Left lung (tissue), 4 donors: ENCODE measurements at regions not wholly inside any gene's neighbourhood (a gene's known extent, or its start where the extent isn't known, plus 50 kb on each side); places are given as distances from the start of the nearest gene placed in this dataset.

Source experiments
- ATAC-seq: fragments of 200-7000 bp; cut with Tn5 transposase; one replicate; pipeline ENCODE4 v1.9.1; 2020; ENCODE audit warnings: moderate library complexity
- DNase-seq, 4 donors: peaks; one replicate each; pipeline ENCODE4 v3.0.0-alpha.2; 2013 to 2020
- H3K27ac ChIP-seq, 2 donors: fragments of 200-600 bp; sonication (generic) in 1 of 2; one replicate each; pipeline versions ENCODE4 v1.5.0 to v1.8.0; 2020 to 2021
- H3K27me3 ChIP-seq, 2 donors: fragments of 200-600 bp; sonication (generic) in 1 of 2; one replicate each; pipeline versions ENCODE4 v1.5.0 to v1.8.0; 2020 to 2021
- H3K36me3 ChIP-seq, 2 donors: fragments of 200-600 bp; sonication (generic) in 1 of 2; one replicate each; pipeline versions ENCODE4 v1.5.0 to v1.8.0; 2020 to 2021
- H3K4me1 ChIP-seq, 2 donors: fragments of 200-600 bp; one replicate each; pipeline ENCODE4 v1.8.0; 2021
- H3K4me3 ChIP-seq, 2 donors: fragments of 200-600 bp; sonication (generic) in 1 of 2; one replicate each; pipeline versions ENCODE4 v1.5.0 to v1.8.0; 2020 to 2021; ENCODE audit warnings: mild to moderate bottlenecking in 1 of 2
- H3K9me3 ChIP-seq, 2 donors: fragments of 200-600 bp; sonication (generic) in 1 of 2; one replicate each; pipeline versions ENCODE4 v1.5.0 to v1.8.0; 2020 to 2021
- intact Hi-C, 2 donors: fragments of 100-400 bp; cut with DNase I; formaldehyde crosslinking; loops; one replicate each; pipeline versions ENCODE4 v1.11.2 to v1.14.2; 2022
- TF ChIP-seq, protein P1 (sequence below), 2 donors: fragments of 200-600 bp; sonication (generic) in 1 of 2; IDR thresholded peaks; one replicate each; pipeline versions ENCODE4 v1.5.0 to v1.8.0; 2021; ENCODE audit warnings: antibody characterized with exemption in 2 of 2
- donor health status: DM: no; HTN: yes; CAD: no.
- donor health status: DM: no; HTN: no; CAD: no.

DNA sequence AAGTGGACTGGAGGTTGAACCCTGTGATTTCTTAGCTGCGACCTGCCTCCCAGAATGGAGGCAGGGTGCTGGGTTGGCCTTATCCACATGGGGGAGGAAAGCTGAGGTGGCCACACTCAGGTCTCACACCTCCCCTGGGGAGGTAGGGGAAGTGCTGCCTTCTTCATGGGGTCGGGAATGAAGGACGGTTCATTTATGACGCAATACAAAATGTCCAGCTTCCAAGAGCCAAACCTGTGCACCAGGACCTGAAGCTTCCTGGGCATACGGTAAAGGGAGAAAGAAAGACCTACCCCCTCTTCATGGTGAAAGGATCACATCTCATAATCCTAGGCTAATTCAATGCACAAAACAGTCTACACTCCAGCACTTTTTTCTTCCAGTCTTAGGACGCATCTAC lies 150.6 kb upstream of the CDYL start:
- TF ChIP-seq, protein P1, sequence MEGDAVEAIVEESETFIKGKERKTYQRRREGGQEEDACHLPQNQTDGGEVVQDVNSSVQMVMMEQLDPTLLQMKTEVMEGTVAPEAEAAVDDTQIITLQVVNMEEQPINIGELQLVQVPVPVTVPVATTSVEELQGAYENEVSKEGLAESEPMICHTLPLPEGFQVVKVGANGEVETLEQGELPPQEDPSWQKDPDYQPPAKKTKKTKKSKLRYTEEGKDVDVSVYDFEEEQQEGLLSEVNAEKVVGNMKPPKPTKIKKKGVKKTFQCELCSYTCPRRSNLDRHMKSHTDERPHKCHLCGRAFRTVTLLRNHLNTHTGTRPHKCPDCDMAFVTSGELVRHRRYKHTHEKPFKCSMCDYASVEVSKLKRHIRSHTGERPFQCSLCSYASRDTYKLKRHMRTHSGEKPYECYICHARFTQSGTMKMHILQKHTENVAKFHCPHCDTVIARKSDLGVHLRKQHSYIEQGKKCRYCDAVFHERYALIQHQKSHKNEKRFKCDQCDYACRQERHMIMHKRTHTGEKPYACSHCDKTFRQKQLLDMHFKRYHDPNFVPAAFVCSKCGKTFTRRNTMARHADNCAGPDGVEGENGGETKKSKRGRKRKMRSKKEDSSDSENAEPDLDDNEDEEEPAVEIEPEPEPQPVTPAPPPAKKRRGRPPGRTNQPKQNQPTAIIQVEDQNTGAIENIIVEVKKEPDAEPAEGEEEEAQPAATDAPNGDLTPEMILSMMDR (IDR thresholded peaks at IDR 0.05), result no peak
- intact Hi-C loops, result no loop called here
- ATAC-seq, result no peak

DNA sequence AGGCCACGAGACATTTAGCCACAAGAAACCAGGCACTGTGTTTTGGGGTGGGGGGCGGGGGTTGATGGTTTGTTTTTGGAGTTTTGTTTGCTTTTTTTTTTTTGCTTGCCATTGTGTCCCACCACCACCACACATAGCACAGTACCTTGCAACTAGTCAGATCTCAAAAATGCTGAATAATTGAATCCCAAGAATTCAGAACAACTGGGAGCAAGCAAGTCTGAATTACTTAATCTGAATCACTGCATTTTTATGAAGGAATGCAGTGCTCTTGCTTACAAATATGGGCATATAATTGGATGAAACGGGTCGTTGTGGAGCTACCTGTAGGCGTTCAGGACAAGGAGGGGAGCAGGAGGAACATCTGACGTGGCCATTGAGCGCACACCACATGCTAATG lies 151.5 kb upstream of the CDYL start:
- intact Hi-C loops, result no loop called here
- TF ChIP-seq, protein P1 (IDR thresholded peaks at IDR 0.05), result no peak
- ATAC-seq, result no peak
- DNase-seq, result no peak
- H3K4me1 ChIP-seq, result no peaks in the 10 kb centered on the region
- H3K4me3 ChIP-seq, result no peak overlapping the region
- H3K27ac ChIP-seq, result no peak overlapping the region
- peaks cover 0 to 20% of the 10 kb centered on the region in 2 donors for H3K9me3 ChIP-seq
- no peaks in the 10 kb centered on the region for H3K36me3 ChIP-seq
- no peaks in the 10 kb centered on the region for H3K27me3 ChIP-seq

More for the DNA sequence above, 150.6 kb upstream of the CDYL start:
- DNase-seq, result no peak
- H3K4me3 ChIP-seq, result no peak overlapping the region
- peaks cover 0 to 28% of the 10 kb centered on the region in 2 donors for H3K9me3 ChIP-seq
- H3K27me3 ChIP-seq, result no peaks in the 10 kb centered on the region
- no peaks in the 10 kb centered on the region for H3K4me1 ChIP-seq
- no peak overlapping the region for H3K27ac ChIP-seq
- H3K36me3 ChIP-seq, result no peaks in the 10 kb centered on the region

DNA sequence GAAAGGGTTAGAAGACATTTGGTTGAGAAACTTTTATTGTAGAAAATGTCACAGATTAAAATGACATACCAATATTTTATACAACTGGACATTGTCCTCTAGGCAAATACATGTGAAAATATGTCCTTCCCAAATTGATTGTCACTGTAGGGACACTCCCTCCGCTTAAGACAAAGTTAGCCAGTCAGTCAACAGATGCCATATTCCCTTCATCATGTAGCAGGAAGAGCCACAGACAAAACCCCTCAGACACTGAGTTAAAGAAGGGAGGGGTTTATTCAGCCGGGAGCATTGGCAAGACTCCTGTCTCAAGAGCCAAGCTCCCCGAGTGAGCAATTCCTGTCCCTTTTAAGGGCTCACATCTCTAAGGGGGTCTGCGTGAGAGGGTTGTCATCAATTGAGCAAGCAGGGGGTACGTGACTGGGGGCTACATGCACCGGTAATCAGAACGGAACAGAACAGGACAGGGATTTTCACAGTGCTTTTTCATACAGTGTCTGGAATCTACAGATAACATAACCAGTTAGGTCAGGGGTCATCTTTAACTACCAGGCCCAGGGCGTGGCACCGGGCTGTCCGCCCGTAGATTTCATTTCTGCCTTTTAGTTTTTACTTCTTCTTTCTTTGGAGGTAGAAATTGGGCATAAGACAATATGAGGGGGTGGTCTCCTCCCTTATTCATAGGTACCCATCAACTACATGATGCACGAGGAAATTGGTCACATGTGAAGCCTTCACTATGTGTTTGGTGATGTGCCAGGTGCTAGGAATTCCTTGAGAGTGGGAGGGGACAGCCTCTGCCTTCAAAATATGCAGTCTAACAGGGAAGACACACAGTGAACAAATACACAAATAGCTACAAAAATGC lies 155.7 kb upstream of the CDYL start:
- DNase-seq (no peak), ATAC-seq (no peak)
- TF ChIP-seq, protein P1 (IDR thresholded peaks at IDR 0.05), result no peak
- no peak overlapping the region for H3K4me3 ChIP-seq
- H3K36me3 ChIP-seq, result no peaks in the 10 kb centered on the region
- H3K4me1 ChIP-seq, result no peaks in the 10 kb centered on the region
- no peaks in the 10 kb centered on the region for H3K27me3 ChIP-seq
- H3K9me3 ChIP-seq, result no peaks in the 10 kb centered on the region
- no peak overlapping the region for H3K27ac ChIP-seq
- intact Hi-C loops, result no loop called here

DNA sequence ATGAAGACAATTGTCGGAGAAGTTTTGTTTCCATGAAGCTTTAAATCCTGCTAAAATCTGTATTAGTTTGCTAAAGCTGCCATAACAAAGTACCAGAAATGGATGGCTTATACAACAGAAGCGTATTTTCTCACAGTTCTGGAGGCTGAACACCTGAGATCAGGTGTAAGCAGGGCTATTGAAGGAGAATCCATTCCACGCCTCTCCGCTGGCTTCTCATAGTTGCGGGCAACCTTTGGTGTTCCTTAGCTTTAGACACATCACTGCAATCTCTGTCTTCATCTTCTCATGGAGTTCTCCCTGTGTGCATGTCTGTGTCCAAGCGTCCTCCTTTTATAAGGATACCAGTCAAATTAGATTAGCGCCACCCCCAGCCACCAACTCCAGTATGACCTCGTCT lies 159.9 kb upstream of the CDYL start:
- no peak for DNase-seq
- intact Hi-C loops, result no loop called here
- no peak for ATAC-seq

DNA sequence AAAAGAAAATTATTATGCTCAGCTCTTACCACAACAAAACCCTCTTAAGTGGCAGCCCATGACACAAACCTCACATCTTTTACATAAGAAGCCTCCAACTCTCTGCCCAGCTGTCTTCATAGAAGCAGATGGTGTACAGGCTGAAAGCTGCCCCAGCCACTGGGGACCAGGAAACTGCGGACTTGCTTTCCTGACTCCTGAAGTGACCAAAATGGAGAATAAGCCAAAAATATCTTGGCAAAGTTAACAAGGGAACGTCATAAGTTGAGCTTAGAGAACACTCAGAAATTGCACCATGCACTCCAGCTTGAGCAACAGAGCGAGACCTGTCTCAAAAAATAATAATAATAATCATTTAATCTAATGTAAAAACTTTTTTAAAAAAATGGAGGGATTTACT lies 160.3 kb upstream of the CDYL start:
- TF ChIP-seq, protein P1 (IDR thresholded peaks at IDR 0.05), result no peak
- peak; percentile 76 for ATAC-seq
- Histone ChIP-seq H3K36me3 (no peaks in the 10 kb centered on the region), H3K4me3 (no peak overlapping the region), H3K27ac (no peak overlapping the region), H3K27me3 (no peaks in the 10 kb centered on the region), H3K9me3 (no peaks in the 10 kb centered on the region), H3K4me1 (no peaks in the 10 kb centered on the region)
- peak in 2 of 4 donors; percentile 20 to 62 for DNase-seq
- intact Hi-C loops, result no loop called here

More for the DNA sequence above, 159.9 kb upstream of the CDYL start:
- TF ChIP-seq, protein P1 (IDR thresholded peaks at IDR 0.05), result no peak
- Histone ChIP-seq H3K27me3 (no peaks in the 10 kb centered on the region), H3K4me1 (no peaks in the 10 kb centered on the region), H3K36me3 (no peaks in the 10 kb centered on the region), H3K9me3 (no peaks in the 10 kb centered on the region), H3K27ac (no peak overlapping the region), H3K4me3 (no peak overlapping the region)
